ENCODE measurements at regions not wholly inside any gene's neighbourhood (a gene's known extent, or its start where the extent isn't known, plus 50 kb on each side); places are given as distances from the start of the nearest gene placed in this dataset.

GRCh38 chr13:109584844-109585361, 201.5 kb downstream of the IRS2 start:
- TF ChIP-seq POLR2AphosphoS5 (IDR thresholded peaks at IDR 0.05), result no peak
- TF ChIP-seq CTCF (IDR thresholded peaks at IDR 0.05 in 8 of 11, conservative IDR thresholded peaks at IDR 0.05 in 3 of 11), result no peak
- TF ChIP-seq POLR2A (IDR thresholded peaks at IDR 0.05), result no peak

Data from spleen (tissue), 7 donors.